ENCODE measurements at regions not wholly inside any gene's neighbourhood (a gene's known extent, or its start where the extent isn't known, plus 50 kb on each side); places are given as distances from the start of the nearest gene placed in this dataset.

GRCh38 chr15:26083896-26084295, 220.8 kb upstream of the ATP10A start:
- H3K36me3 ChIP-seq: no peaks in the 10 kb centered on the region
- no peak overlapping the region for H3K4me3 ChIP-seq
- no peak overlapping the region for H3K27ac ChIP-seq
- H3K27me3 ChIP-seq: no peaks in the 10 kb centered on the region
- TF ChIP-seq CTCF (IDR thresholded peaks at IDR 0.05): no peak
- intact Hi-C loops (cut with DNase I; ENCODE audit: low total_unique reads): loop anchor here (10.0 kb wide), 1 partner anchor 649 kb away; the partner anchor contains the start of gene UBE3A
- peaks cover 0 to 5% (median 1%) of the 10 kb centered on the region in 4 donors for H3K4me1 ChIP-seq
- no peaks in the 10 kb centered on the region for H3K9me3 ChIP-seq
- DNase-seq: no peak

- intact Hi-C loops (cut with DNase I; ENCODE audit: low total_unique reads): loop anchor here (10.0 kb wide), 1 partner anchor 649 kb away; the partner anchor contains the start of gene UBE3A
- Histone ChIP-seq H3K4me3 (peak overlapping the region in 1 of 2 donors; percentile 93), H3K27me3 (no peaks in the 10 kb centered on the region), H3K27ac (peak overlapping the region; percentile 87 to 89), H3K36me3 (no peaks in the 10 kb centered on the region), H3K4me1 (peaks cover 0 to 5% (median 1%) of the 10 kb centered on the region in 4 donors), H3K9me3 (no peaks in the 10 kb centered on the region)
- no peak for TF ChIP-seq CTCF (IDR thresholded peaks at IDR 0.05)
- no peak for DNase-seq
Measured at GRCh38 chr15:26083457-26083856, 220.3 kb upstream of the ATP10A start.

- H3K27me3 ChIP-seq: no peaks in the 10 kb centered on the region
- peak overlapping the region; percentile 78 to 93 for H3K4me3 ChIP-seq
- no peaks in the 10 kb centered on the region for H3K36me3 ChIP-seq
- no peaks in the 10 kb centered on the region for H3K9me3 ChIP-seq
- H3K4me1 ChIP-seq: peaks cover 0 to 5% (median 1%) of the 10 kb centered on the region in 4 donors
- peak; percentile 97 to 98 for DNase-seq
- intact Hi-C loops (cut with DNase I; ENCODE audit: low total_unique reads): loop anchor here (10.0 kb wide), 1 partner anchor 648 kb away; the partner anchor contains the start of gene UBE3A
- peak overlapping the region; percentile 87 to 89 for H3K27ac ChIP-seq
- TF ChIP-seq CTCF (IDR thresholded peaks at IDR 0.05): peak; percentile 12
Measured at GRCh38 chr15:26082221-26083109, 219.3 kb upstream of the ATP10A start.

GRCh38 chr15:26081758-26082220, 218.7 kb upstream of the ATP10A start:
- H3K4me3 ChIP-seq: peak overlapping the region; percentile 78 to 93
- DNase-seq: no peak
- no peaks in the 10 kb centered on the region for H3K9me3 ChIP-seq
- peaks cover 0 to 5% (median 1%) of the 10 kb centered on the region in 4 donors for H3K4me1 ChIP-seq
- H3K27ac ChIP-seq: peak overlapping the region; percentile 87 to 89
- no peaks in the 10 kb centered on the region for H3K36me3 ChIP-seq
- intact Hi-C loops (cut with DNase I; ENCODE audit: low total_unique reads): loop anchor here (10.0 kb wide), 1 partner anchor 647 kb away; the partner anchor contains the start of gene UBE3A
- no peak for TF ChIP-seq CTCF (IDR thresholded peaks at IDR 0.05)
- no peaks in the 10 kb centered on the region for H3K27me3 ChIP-seq

GRCh38 chr15:26075770-26076169, 212.6 kb upstream of the ATP10A start:
- no peak overlapping the region for H3K4me3 ChIP-seq
- no peak for TF ChIP-seq CTCF (IDR thresholded peaks at IDR 0.05)
- intact Hi-C loops (cut with DNase I; ENCODE audit: low total_unique reads): no loop called here
- H3K27me3 ChIP-seq: peaks cover 0 to 6% of the 10 kb centered on the region in 2 donors
- H3K9me3 ChIP-seq: no peaks in the 10 kb centered on the region
- H3K4me1 ChIP-seq: no peaks in the 10 kb centered on the region
- H3K27ac ChIP-seq: no peak overlapping the region
- no peak for DNase-seq
- H3K36me3 ChIP-seq: no peaks in the 10 kb centered on the region
